Activated CD8-positive, alpha-beta memory T cell treated with anti-CD3 and anti-CD28 coated beads for 24 hours (primary cell): ENCODE measurements at regions not wholly inside any gene's neighbourhood (a gene's known extent, or its start where the extent isn't known, plus 50 kb on each side); places are given as distances from the start of the nearest gene placed in this dataset.
"Not testable (repeated sequence)": the region's sequence is repeated elsewhere in the genome, so short reads cannot be mapped to it uniquely, and the experiment has no call there.

Source experiments
- DNase-seq: peaks from one replicate; pipeline ENCODE4 v3.0.0-alpha.2; 2020

- DNase-seq: no peak
These were observed 478.7 kb downstream of the MFSD1 start for GRCh38 chr3:159280386-159281191.

GRCh38 chr3:159293493-159293892, 491.6 kb downstream of the MFSD1 start:
- no peak for DNase-seq

GRCh38 chr3:159301961-159302360, 500.1 kb downstream of the MFSD1 start:
- DNase-seq: no peak

GRCh38 chr3:159305017-159305416, 503.2 kb downstream of the MFSD1 start:
- no peak for DNase-seq

GRCh38 chr3:159316706-159317105, 514.9 kb downstream of the MFSD1 start:
- not testable (repeated sequence) for DNase-seq

- no peak for DNase-seq
These were observed 517.3 kb downstream of the MFSD1 start for GRCh38 chr3:159319156-159319555.

GRCh38 chr3:159322322-159322939, 520.6 kb downstream of the MFSD1 start:
- DNase-seq: no peak

- DNase-seq: no peak
These were observed 522.0 kb downstream of the MFSD1 start for GRCh38 chr3:159323848-159324247.

- DNase-seq: no peak
These were observed 525.1 kb downstream of the MFSD1 start for GRCh38 chr3:159326998-159327397.

GRCh38 chr3:159332535-159333099, 530.8 kb downstream of the MFSD1 start:
- DNase-seq: no peak

GRCh38 chr3:159339131-159339530, 537.3 kb downstream of the MFSD1 start:
- no peak for DNase-seq

GRCh38 chr3:159340877-159341500, 539.1 kb downstream of the MFSD1 start:
- no peak for DNase-seq

- DNase-seq: no peak
These were observed 544.5 kb downstream of the MFSD1 start for GRCh38 chr3:159346271-159346903.

- DNase-seq: no peak
These were observed 546.6 kb downstream of the MFSD1 start for GRCh38 chr3:159348431-159348830.

GRCh38 chr3:159356606-159357005, 554.8 kb downstream of the MFSD1 start:
- no peak for DNase-seq

GRCh38 chr3:159364511-159364910, 562.7 kb downstream of the MFSD1 start:
- DNase-seq: no peak

GRCh38 chr3:159366476-159366875, 564.6 kb downstream of the MFSD1 start:
- no peak for DNase-seq

- no peak for DNase-seq
These were observed 570.1 kb downstream of the MFSD1 start for GRCh38 chr3:159371961-159372360.

- no peak for DNase-seq
These were observed 576.7 kb downstream of the MFSD1 start for GRCh38 chr3:159378396-159379194.

GRCh38 chr3:159380891-159381290, 579.0 kb downstream of the MFSD1 start:
- no peak for DNase-seq

GRCh38 chr3:159390656-159391212, 588.9 kb downstream of the MFSD1 start:
- DNase-seq: no peak

- DNase-seq: not testable (repeated sequence)
These were observed 591.0 kb upstream of the IL12A start for GRCh38 chr3:159397683-159398082.
